Bronchial epithelial cell (primary cell): ENCODE measurements at regions not wholly inside any gene's neighbourhood (a gene's known extent, or its start where the extent isn't known, plus 50 kb on each side); places are given as distances from the start of the nearest gene placed in this dataset.

ENCODE experiments used
- DNase-seq: peaks from one replicate; pipeline ENCODE4 v3.0.0-alpha.2; 2010; ENCODE audit warnings: low read depth
- FAIRE-seq: peaks from 2 replicates; lab custom pipeline; 2011; peaks lifted over from hg19 to GRCh38; lab: Jason Lieb, UNC
- H3K27me3 ChIP-seq: 2 replicates; pipeline ENCODE4 v1.5.1; 2011; ENCODE audit warnings: low read length; ENCODE audit not compliant: control insufficient read depth, insufficient read depth
- H3K36me3 ChIP-seq: 2 replicates; pipeline ENCODE4 v1.5.1; 2011; ENCODE audit warnings: low read length; ENCODE audit not compliant: control insufficient read depth, insufficient read depth
- H3K4me3 ChIP-seq: 2 replicates; pipeline ENCODE4 v1.5.1; 2011; ENCODE audit warnings: mild to moderate bottlenecking, low read depth, low read length, control low read depth
- TF ChIP-seq, protein P1 (sequence below): IDR thresholded peaks from 2 replicates; pipeline ENCODE4 v1.5.1; 2011; ENCODE audit warnings: mild to moderate bottlenecking, moderate library complexity, low read length, control low read depth, inconsistent platforms; ENCODE audit not compliant: insufficient read depth, severe bottlenecking

DNA sequence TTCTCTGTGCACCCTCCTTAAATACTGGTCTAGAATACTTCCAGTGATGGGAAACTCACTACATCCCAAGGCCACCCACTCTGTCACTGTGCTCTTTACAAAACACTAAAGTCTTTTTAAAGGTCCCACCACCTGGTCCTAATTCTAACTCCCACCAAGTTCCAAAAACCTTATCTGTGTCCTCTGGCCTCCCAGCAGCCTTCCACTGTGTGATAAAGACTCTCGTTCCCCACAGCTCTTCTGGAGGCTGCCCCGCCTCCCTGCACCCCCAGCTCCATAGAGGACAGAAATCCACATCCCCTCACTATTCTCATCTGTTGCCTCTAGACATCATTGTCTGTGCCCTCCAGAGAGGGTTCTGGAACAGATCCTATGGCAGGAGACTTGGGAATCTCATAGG, 276.4 kb downstream of the FAM43A start:
- H3K36me3 ChIP-seq = no peaks in the 10 kb centered on the region
- TF ChIP-seq, protein P1, sequence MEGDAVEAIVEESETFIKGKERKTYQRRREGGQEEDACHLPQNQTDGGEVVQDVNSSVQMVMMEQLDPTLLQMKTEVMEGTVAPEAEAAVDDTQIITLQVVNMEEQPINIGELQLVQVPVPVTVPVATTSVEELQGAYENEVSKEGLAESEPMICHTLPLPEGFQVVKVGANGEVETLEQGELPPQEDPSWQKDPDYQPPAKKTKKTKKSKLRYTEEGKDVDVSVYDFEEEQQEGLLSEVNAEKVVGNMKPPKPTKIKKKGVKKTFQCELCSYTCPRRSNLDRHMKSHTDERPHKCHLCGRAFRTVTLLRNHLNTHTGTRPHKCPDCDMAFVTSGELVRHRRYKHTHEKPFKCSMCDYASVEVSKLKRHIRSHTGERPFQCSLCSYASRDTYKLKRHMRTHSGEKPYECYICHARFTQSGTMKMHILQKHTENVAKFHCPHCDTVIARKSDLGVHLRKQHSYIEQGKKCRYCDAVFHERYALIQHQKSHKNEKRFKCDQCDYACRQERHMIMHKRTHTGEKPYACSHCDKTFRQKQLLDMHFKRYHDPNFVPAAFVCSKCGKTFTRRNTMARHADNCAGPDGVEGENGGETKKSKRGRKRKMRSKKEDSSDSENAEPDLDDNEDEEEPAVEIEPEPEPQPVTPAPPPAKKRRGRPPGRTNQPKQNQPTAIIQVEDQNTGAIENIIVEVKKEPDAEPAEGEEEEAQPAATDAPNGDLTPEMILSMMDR = no peak
- peak; percentile 62 for FAIRE-seq
- H3K27me3 ChIP-seq = peaks cover 2% of the 10 kb centered on the region
- no peak overlapping the region for H3K4me3 ChIP-seq
- DNase-seq = no peak

DNA sequence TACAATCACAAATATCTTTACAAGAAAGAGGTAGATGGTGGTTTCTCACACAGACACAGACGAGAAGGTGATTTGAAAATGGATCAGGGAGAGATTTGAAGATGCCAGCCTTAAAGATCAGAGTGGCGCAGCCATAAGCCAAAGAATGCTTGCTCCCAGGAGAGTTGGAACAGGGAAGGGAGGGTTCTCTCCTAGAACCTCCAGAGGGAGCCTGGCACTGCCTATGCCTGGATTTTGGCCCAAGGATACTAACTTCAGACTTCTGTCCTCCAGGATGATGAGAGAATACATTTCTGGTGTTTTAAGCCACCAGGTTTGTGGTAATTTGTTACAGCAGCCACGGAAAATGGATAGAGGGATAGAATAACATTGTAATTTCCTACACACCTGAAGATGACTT, 279.1 kb downstream of the FAM43A start:
- FAIRE-seq = no peak
- peak; percentile 13 for DNase-seq
- TF ChIP-seq, protein P1 = peak; percentile 30
- H3K27me3 ChIP-seq = peaks cover 7% of the 10 kb centered on the region
- H3K4me3 ChIP-seq = no peak overlapping the region
- H3K36me3 ChIP-seq = no peaks in the 10 kb centered on the region

DNA sequence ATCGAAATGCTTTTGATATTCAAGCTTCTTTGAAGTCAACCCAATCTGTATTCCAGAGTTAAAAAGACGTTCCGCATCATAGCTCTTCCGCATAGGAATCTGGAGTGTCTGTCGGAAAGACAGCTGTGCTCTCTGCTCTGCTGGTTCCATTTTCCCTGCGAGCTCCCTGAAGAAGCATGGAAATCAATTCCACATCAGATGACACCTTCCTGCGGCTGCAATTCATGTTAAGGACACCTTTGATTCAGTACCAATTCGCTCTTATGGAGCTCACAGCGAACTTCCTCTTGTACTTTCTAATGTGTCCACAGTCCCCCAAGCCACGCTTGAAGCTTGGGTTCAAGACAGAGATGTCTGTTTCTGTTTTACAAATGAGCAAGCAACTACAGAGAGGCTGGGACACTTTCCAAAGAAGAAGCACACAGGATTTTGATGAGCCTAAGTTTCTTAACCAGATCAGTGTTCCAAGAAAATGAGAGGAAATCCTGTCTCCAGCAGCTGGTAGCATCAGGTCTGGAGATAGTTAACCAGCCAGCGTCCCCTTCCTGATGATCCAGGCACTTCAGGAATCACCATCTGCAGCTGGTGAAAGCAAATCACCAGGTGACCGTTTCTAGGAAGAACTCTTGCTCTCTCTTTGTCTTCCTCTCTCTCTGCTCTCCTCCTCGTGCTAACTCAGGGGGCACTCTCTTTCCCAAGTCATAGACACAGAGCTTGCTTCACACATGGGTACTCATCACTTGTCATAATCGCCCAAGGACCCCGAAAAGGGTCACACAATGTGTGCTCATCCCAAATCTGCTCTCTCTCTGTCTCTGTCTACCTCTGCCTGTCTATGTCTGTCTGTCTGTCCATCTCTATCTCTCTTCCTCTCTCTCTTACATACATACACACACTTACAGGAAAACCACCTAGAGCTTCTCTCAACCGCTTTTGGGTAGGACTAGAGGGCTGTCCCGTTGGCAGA, 281.8 kb downstream of the FAM43A start:
- peak; percentile 43 for FAIRE-seq
- TF ChIP-seq, protein P1 = no peak
- Histone ChIP-seq H3K27me3 (peaks cover 8% of the 10 kb centered on the region), H3K36me3 (no peaks in the 10 kb centered on the region), H3K4me3 (no peak overlapping the region)
- DNase-seq = no peak

DNA sequence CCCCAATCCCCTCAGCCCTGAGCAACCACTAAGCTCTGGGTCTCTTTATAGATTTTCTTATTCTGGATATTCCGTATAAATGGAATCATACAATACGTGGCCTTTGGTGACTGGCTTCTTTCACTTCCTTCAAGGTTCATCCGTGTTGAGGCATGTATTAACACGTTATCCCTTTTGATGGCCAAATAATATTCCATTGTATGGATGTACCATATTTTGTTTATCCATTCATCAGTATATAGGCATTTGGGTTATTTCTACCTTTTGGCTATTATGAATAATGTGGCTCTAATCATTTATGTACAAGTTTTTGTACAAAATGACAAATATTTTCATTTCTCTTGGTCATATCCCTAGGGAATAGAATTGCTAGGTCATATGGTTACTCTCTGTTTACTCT, 284.4 kb downstream of the FAM43A start:
- TF ChIP-seq, protein P1 = no peak
- peaks cover 8% of the 10 kb centered on the region for H3K27me3 ChIP-seq
- H3K4me3 ChIP-seq = no peak overlapping the region
- H3K36me3 ChIP-seq = no peaks in the 10 kb centered on the region
- DNase-seq = no peak
- FAIRE-seq = no peak

DNA sequence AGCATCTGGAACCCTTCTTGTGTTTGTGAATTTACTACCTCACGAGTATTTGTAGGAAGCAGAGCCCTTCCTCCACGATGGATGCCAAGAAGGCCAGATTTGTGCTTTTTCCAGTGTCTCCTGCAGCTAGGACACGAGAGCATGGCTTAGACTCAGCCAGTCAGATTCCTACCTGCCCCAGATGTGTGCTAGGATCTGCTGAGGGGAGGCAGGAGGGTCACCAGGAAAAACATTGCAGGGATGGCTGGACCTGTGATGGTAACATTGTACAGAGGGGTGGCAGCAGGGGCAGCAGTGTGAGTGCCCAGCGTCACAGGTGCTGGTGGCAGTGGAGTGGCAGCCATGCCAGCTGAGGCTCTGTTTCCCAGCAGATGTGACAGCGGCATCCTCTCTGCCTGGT, 285.3 kb downstream of the FAM43A start:
- no peak overlapping the region for H3K4me3 ChIP-seq
- FAIRE-seq (no peak), DNase-seq (no peak)
- TF ChIP-seq, protein P1 = no peak
- H3K36me3 ChIP-seq = no peaks in the 10 kb centered on the region
- peaks cover 8% of the 10 kb centered on the region for H3K27me3 ChIP-seq
